Activated naive CD4-positive, alpha-beta T cell treated with anti-CD3 and anti-CD28 coated beads for 36 hours (primary cell): ENCODE measurements at regions not wholly inside any gene's neighbourhood (a gene's known extent, or its start where the extent isn't known, plus 50 kb on each side); places are given as distances from the start of the nearest gene placed in this dataset.

Experiments used
- CTCF ChIA-PET: fragments of 350-600 bp; sonication (Branson Sonifier 250); formaldehyde crosslinking; loops from one replicate; lab custom pipeline; 2021; ENCODE audit warnings: antibody characterized with exemption; lab: Charles Lee
- DNase-seq: peaks from one replicate; pipeline ENCODE4 v3.0.0-alpha.2; 2020
- H3K27ac Mint-ChIP-seq: one replicate; pipeline ENCODE4 v1.8.0; 2021; ENCODE audit warnings: mild to moderate bottlenecking, mixed read lengths
- H3K27me3 Mint-ChIP-seq: one replicate; pipeline ENCODE4 v1.8.0; 2021; ENCODE audit warnings: low read depth, mixed read lengths
- H3K36me3 Mint-ChIP-seq: one replicate; pipeline ENCODE4 v1.8.0; 2021; ENCODE audit warnings: low read depth, mixed read lengths
- H3K4me1 Mint-ChIP-seq: one replicate; pipeline ENCODE4 v1.8.0; 2021; ENCODE audit warnings: low read depth, mixed read lengths
- H3K4me3 Mint-ChIP-seq: one replicate; pipeline ENCODE4 v1.8.0; 2021; ENCODE audit warnings: mild to moderate bottlenecking, moderate library complexity, mixed read lengths
- H3K9me3 Mint-ChIP-seq: one replicate; pipeline ENCODE4 v1.8.0; 2021; ENCODE audit warnings: mixed read lengths
- intact Hi-C: fragments of 100-400 bp; cut with micrococcal nuclease; formaldehyde crosslinking; loops from one replicate; pipeline ENCODE4 v1.15.1; 2023

DNA sequence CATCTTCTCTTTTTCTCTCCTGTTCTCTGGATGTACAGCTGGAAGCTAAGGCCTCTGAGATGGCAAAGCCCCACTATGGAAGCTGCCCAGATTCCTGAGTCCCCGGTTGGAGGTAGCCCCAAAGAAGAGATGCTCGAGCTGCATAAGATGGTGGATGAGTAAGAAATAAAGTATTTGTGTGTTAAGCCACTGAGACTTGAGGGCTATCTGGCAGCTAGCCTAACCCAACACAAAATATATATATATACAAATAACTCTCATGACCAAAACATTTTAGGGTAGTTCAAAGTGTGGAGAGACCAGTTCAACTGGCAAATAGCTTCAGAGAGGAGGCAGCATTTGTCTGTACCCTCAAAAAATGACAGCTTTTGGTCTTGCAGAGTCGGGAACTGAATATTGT, 72.4 kb upstream of the PDE1C start:
- no peak overlapping the region for H3K4me3 Mint-ChIP-seq
- CTCF ChIA-PET: no interaction called here
- H3K27me3 Mint-ChIP-seq: no peaks in the 10 kb centered on the region
- DNase-seq: no peak
- H3K9me3 Mint-ChIP-seq: peaks cover 5% of the 10 kb centered on the region
- no peak overlapping the region for H3K27ac Mint-ChIP-seq
- no peaks in the 10 kb centered on the region for H3K36me3 Mint-ChIP-seq
- intact Hi-C loops: no loop called here
- H3K4me1 Mint-ChIP-seq: no peaks in the 10 kb centered on the region

DNA sequence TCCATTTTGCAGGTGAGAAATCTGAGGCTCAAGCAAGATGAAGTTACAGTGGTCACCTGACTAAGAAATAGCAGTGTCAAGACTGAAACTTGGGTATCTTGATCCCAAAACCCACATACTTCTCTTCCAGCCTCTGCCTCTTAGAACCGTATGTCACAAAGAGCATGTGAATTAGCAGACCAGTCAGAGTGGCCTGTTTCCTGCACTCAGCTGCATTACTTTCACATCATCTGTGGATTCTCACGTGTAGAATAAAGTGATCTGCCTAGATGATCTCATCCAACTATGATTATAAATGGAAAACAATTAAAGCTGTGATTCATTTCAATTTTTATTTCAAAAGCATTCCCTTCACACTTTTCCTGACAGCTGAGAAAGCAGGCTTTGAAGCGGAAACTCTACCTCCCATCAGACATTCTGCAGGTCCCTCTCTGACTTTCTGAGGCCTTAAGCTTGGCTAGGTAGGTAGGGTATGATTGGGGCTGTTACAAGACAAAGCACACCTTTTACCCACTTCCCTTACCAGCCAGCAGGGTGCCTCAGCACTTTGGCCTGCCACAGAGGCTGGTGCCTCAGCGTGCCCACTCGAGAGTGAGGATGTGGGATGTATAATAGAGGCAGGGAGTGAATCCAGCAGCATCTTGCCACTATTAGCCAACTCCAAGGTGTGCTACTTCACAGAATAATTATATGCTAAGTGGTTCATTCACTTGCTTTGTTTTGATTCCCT, 70.2 kb upstream of the PDE1C start:
- no peak overlapping the region for H3K27ac Mint-ChIP-seq
- no peaks in the 10 kb centered on the region for H3K4me1 Mint-ChIP-seq
- intact Hi-C loops: no loop called here
- H3K36me3 Mint-ChIP-seq: no peaks in the 10 kb centered on the region
- no peak for DNase-seq
- no peak overlapping the region for H3K4me3 Mint-ChIP-seq
- H3K27me3 Mint-ChIP-seq: no peaks in the 10 kb centered on the region
- H3K9me3 Mint-ChIP-seq: peaks cover 5% of the 10 kb centered on the region
- CTCF ChIA-PET: interaction anchor here (0.7 kb wide), 1 partner anchor 265 kb away, joined by 3 read pairs; no protein-coding TSS in a partner anchor

DNA sequence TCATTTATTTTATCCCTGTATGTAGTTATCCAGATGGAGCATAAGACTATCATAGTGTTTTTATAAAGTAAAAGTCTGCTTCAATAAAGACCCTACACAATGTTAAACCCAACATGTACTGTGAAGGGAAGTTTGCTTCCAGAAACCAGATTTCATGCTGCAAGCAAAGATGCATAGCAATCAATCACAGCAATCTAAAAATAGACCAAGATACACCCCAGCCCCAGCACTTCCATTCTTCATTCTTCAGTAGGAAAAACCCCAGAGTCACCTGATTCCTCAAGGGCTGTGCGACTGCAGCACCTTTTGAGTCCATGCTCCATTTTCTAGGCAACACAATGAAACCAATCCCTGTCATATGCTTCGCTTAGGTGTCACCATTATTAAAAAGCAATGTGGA, 66.9 kb upstream of the PDE1C start:
- Mint-ChIP-seq H3K36me3 (no peaks in the 10 kb centered on the region), H3K9me3 (peaks cover 18% of the 10 kb centered on the region), H3K27ac (no peak overlapping the region), H3K4me3 (no peak overlapping the region), H3K4me1 (no peaks in the 10 kb centered on the region), H3K27me3 (no peaks in the 10 kb centered on the region)
- DNase-seq: no peak
- intact Hi-C loops: no loop called here
- CTCF ChIA-PET: no interaction called here

DNA sequence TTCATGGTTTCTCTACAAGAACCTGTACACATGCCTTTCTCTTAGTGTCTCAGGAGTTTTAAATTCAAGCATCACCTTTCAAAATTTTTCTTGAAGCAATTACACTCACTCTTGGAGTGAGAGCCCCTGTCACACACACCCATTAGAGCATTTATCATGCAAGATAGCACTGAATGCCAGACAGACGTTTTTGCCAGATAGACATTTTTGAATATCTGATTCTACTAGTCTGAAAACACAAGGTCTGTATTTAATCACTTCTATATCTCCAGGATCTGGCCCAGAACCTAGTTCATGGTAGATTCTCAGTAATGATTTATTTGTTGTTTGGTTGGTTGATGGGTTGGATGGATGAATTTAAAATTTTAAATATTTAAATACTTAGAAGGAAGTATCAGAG, 60.9 kb upstream of the PDE1C start:
- no peak for DNase-seq
- no peak overlapping the region for H3K27ac Mint-ChIP-seq
- no peaks in the 10 kb centered on the region for H3K4me1 Mint-ChIP-seq
- CTCF ChIA-PET: no interaction called here
- no peaks in the 10 kb centered on the region for H3K27me3 Mint-ChIP-seq
- peaks cover 17% of the 10 kb centered on the region for H3K9me3 Mint-ChIP-seq
- H3K4me3 Mint-ChIP-seq: no peak overlapping the region
- H3K36me3 Mint-ChIP-seq: no peaks in the 10 kb centered on the region
- intact Hi-C loops: no loop called here

DNA sequence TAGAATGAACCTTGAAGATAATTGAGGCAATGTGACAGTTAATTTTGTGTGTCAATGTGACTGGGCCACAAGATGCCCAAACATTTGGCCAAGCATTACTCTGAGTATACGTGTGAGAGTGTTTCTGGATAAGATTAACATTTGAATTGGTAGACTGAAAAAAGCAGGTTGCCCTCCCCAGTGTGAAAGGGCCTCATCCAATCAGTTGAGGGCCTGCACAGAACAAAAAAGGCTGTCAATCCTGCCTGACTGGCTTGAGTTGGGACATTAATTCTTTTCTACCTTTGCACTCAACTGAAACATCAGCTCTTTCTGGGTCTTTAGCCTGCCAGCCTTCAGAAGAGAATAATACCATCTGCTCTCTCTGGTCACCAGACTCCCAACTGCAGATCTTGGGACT, 56.6 kb upstream of the PDE1C start:
- intact Hi-C loops: no loop called here
- H3K9me3 Mint-ChIP-seq: peaks cover 19% of the 10 kb centered on the region
- CTCF ChIA-PET: no interaction called here
- no peaks in the 10 kb centered on the region for H3K36me3 Mint-ChIP-seq
- H3K27ac Mint-ChIP-seq: no peak overlapping the region
- DNase-seq: no peak
- H3K4me1 Mint-ChIP-seq: no peaks in the 10 kb centered on the region
- no peaks in the 10 kb centered on the region for H3K27me3 Mint-ChIP-seq
- H3K4me3 Mint-ChIP-seq: no peak overlapping the region
